GM12872 (cell line): ENCODE measurements at regions not wholly inside any gene's neighbourhood (a gene's known extent, or its start where the extent isn't known, plus 50 kb on each side); places are given as distances from the start of the nearest gene placed in this dataset.

Source experiments
- CTCF ChIP-seq: IDR thresholded peaks from 3 replicates; pipeline ENCODE4 v1.5.1; 2011; ENCODE audit warnings: low read depth, mild to moderate bottlenecking, low read length, moderate library complexity; ENCODE audit not compliant: insufficient read depth

GRCh38 chr9:3719286-3719685 is 193.5 kb upstream of the RFX3 start:
- TF ChIP-seq CTCF, result no peak

GRCh38 chr9:3716415-3716814 is 190.6 kb upstream of the RFX3 start:
- no peak for TF ChIP-seq CTCF

- TF ChIP-seq CTCF, result no peak
These were observed 182.9 kb upstream of the RFX3 start for GRCh38 chr9:3708751-3709150.

GRCh38 chr9:3704890-3705289 is 179.1 kb upstream of the RFX3 start:
- TF ChIP-seq CTCF, result no peak

GRCh38 chr9:3700772-3701171 is 175.0 kb upstream of the RFX3 start:
- TF ChIP-seq CTCF, result no peak

GRCh38 chr9:3699883-3700282 is 174.1 kb upstream of the RFX3 start:
- no peak for TF ChIP-seq CTCF

GRCh38 chr9:3698531-3698930 is 172.7 kb upstream of the RFX3 start:
- no peak for TF ChIP-seq CTCF

GRCh38 chr9:3698076-3698475 is 172.3 kb upstream of the RFX3 start:
- no peak for TF ChIP-seq CTCF
